Inferior parietal cortex (tissue), 1 donor: ENCODE measurements at regions not wholly inside any gene's neighbourhood (a gene's known extent, or its start where the extent isn't known, plus 50 kb on each side); places are given as distances from the start of the nearest gene placed in this dataset.
"Not testable (repeated sequence)": the region's sequence is repeated elsewhere in the genome, so short reads cannot be mapped to it uniquely, and the experiment has no call there.

Experiments
- DNase-seq: peaks from one replicate; pipeline ENCODE4 v3.0.0-alpha.2; 2016; ENCODE audit errors: extremely low spot score

GRCh38 chr1:71345491-71345890 lies 264.7 kb upstream of the ZRANB2 start:
- no peak for DNase-seq

GRCh38 chr1:71343686-71344416 lies 263.0 kb upstream of the ZRANB2 start:
- DNase-seq: no peak

GRCh38 chr1:71339238-71339637 lies 258.4 kb upstream of the ZRANB2 start:
- DNase-seq: no peak

GRCh38 chr1:71330991-71331390 lies 250.2 kb upstream of the ZRANB2 start:
- no peak for DNase-seq

- no peak for DNase-seq
Measured at GRCh38 chr1:71324671-71325267, 243.9 kb upstream of the ZRANB2 start.

- DNase-seq: no peak
Measured at GRCh38 chr1:71312545-71312944, 231.7 kb upstream of the ZRANB2 start.

GRCh38 chr1:71311376-71311775 lies 230.5 kb upstream of the ZRANB2 start:
- DNase-seq: no peak

- DNase-seq: peak; percentile 24
Measured at GRCh38 chr1:71307451-71307850, 226.6 kb upstream of the ZRANB2 start.

GRCh38 chr1:71304125-71304524 lies 223.3 kb upstream of the ZRANB2 start:
- DNase-seq: no peak

GRCh38 chr1:71303617-71304041 lies 222.8 kb upstream of the ZRANB2 start:
- DNase-seq: no peak

GRCh38 chr1:71298633-71299032 lies 217.8 kb upstream of the ZRANB2 start:
- DNase-seq: no peak

GRCh38 chr1:71296551-71297134 lies 215.8 kb upstream of the ZRANB2 start:
- DNase-seq: no peak

GRCh38 chr1:71295350-71295749 lies 214.5 kb upstream of the ZRANB2 start:
- DNase-seq: no peak

GRCh38 chr1:71294178-71294577 lies 213.3 kb upstream of the ZRANB2 start:
- no peak for DNase-seq

GRCh38 chr1:71292203-71292602 lies 211.4 kb upstream of the ZRANB2 start:
- DNase-seq: no peak

- not testable (repeated sequence) for DNase-seq
Measured at GRCh38 chr1:71290506-71291237, 209.8 kb upstream of the ZRANB2 start.

GRCh38 chr1:71285529-71285928 lies 204.7 kb upstream of the ZRANB2 start:
- DNase-seq: no peak

- no peak for DNase-seq
Measured at GRCh38 chr1:71276466-71276865, 195.6 kb upstream of the ZRANB2 start.

GRCh38 chr1:71273334-71273733 lies 192.5 kb upstream of the ZRANB2 start:
- no peak for DNase-seq

- no peak for DNase-seq
Measured at GRCh38 chr1:71270394-71270915, 189.6 kb upstream of the ZRANB2 start.

- DNase-seq: no peak
Measured at GRCh38 chr1:71269818-71270217, 189.0 kb upstream of the ZRANB2 start.

- no peak for DNase-seq
Measured at GRCh38 chr1:71269179-71269578, 188.3 kb upstream of the ZRANB2 start.
